ENCODE measurements at regions not wholly inside any gene's neighbourhood (a gene's known extent, or its start where the extent isn't known, plus 50 kb on each side); places are given as distances from the start of the nearest gene placed in this dataset.

DNA sequence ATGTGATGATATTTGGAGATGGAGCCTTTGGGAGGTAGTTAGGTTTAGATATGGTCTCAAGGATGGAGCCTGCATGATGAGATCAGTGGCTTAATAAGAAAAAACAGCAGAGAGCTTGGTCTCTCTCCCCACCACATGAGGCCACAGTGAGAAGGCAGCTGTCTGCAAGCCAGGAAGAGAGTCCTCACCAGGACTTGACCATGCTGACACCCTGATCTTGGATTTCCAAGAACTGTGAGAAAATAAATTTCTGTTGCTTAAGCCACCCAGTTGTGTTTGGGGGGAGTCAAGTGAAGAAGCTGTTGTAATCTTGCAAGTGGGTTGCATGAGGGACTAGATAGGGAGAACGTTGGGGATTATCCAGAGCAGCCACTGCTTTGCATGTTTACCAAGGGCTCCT lies 62.3 kb upstream of the TNFAIP8L3 start:
- intact Hi-C loops (cut with DNase I): loop anchor here (5.0 to 10.0 kb wide), 2 partner anchors 118 to 220 kb away; no protein-coding TSS in a partner anchor
- DNase-seq (ENCODE audit: low spot score): no peak

DNA sequence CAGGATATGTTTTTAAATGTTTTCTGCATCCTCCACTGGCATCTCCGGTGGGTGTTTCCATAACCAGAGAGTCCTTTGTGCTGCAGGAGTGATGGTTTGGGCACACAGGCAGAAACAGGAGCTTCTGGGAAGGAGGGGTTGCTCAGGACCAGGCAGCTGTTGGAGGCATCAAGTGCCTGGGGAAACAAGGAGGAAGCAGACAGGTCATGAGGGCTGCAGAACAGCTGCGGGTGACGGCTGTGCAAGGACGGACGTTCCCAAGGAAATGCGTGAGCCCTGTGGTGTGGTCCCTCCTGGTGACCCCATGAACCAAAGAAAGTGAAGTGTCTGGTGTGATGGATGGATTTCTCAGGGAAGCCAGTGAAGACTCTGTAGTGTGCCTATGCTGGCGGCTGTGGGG lies 61.2 kb upstream of the TNFAIP8L3 start:
- intact Hi-C loops (cut with DNase I): loop anchor here (5.0 to 10.0 kb wide), 2 partner anchors 119 to 221 kb away; no protein-coding TSS in a partner anchor
- DNase-seq (ENCODE audit: low spot score): no peak

DNA sequence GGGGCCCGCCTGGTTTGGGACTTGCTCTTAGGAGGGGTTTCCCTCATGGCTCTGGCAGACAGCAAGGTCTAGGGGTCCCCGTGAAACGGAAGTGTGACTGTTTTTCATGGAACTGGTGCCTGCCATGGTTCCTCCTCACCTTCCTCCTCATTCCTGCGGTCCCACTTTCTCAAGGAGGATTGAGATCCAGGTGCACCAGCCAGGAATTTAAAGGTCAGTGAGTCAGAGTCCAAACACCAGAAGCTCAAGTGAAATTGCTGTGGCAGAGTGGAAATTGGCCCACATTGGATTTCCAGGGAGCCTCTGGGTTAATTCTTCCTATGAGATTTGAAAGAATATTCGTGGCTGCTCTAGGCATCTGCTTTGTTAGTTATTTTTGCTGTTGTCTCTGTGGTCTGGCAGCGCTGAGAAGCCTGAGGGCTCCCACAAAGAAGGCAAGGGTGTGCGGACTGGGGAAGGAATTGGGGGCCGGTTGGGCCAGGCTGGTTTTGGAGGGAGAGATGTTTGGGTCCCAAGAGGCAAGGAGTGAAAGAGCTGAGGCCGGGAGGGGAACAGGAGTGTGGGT lies 60.4 kb upstream of the TNFAIP8L3 start:
- DNase-seq (ENCODE audit: low spot score): no peak
- intact Hi-C loops (cut with DNase I): loop anchor here (5.0 to 10.0 kb wide), 2 partner anchors 120 to 222 kb away; no protein-coding TSS in a partner anchor

All from cardiac septum (tissue), 1 donor.